B cell (primary cell): ENCODE measurements at regions not wholly inside any gene's neighbourhood (a gene's known extent, or its start where the extent isn't known, plus 50 kb on each side); places are given as distances from the start of the nearest gene placed in this dataset.

Experiments
- ATAC-seq: fragments of 200-7000 bp; cut with Tn5 transposase; one replicate; pipeline ENCODE4 v1.10.0; 2021; ENCODE audit warnings: low read depth, mild to moderate bottlenecking, moderate number of reproducible peaks, moderate library complexity
- CTCF ChIA-PET: fragments of 350-600 bp; sonication (Branson Sonifier 250); formaldehyde crosslinking; loops from one replicate; lab custom pipeline; 2021; ENCODE audit warnings: antibody characterized with exemption, inconsistent platforms; lab: Charles Lee
- POLR2A ChIA-PET: fragments of 350-600 bp; sonication (Branson Sonifier 250); formaldehyde crosslinking; loops from one replicate; lab custom pipeline; 2021; ENCODE audit warnings: antibody characterized with exemption; lab: Charles Lee
- DNase-seq: peaks from one replicate; pipeline ENCODE4 v3.0.0; 2013
- H2AFZ ChIP-seq: 2 replicates; pipeline ENCODE4 v1.6.1; 2012; ENCODE audit warnings: mild to moderate bottlenecking, low read depth, low read length; ENCODE audit not compliant: insufficient read depth, poor library complexity, severe bottlenecking
- H3K27ac ChIP-seq, 2 donors: 1 replicate in 1 of 2; 2 replicates in 1 of 2; pipeline ENCODE4 v1.5.1; 2012 to 2013; ENCODE audit warnings: low read length in 2 of 2, mild to moderate bottlenecking in 2 of 2, moderate library complexity in 1 of 2
- H3K27me3 ChIP-seq, 4 experiments: fragments of 200-600 bp in 1 of 4; sonication (generic) in 1 of 4; replicated peaks in 1 of 4; 1 replicate in 2 of 4; 2 replicates in 2 of 4; pipeline versions ENCODE4 v1.6.1 to v1.7.0; 2013 to 2016; ENCODE audit warnings: low read length in 3 of 4, mild to moderate bottlenecking in 2 of 4, mixed read lengths in 1 of 4, moderate library complexity in 1 of 4; ENCODE audit not compliant: insufficient read depth in 4 of 4, control insufficient read depth in 3 of 4; ENCODE audit errors: control extremely low read depth in 1 of 4
- H3K36me3 ChIP-seq, 2 experiments: replicated peaks in 1 of 2; 1 replicate in 1 of 2; 2 replicates in 1 of 2; pipeline versions ENCODE4 v1.6.1 to v1.7.1; 2013; ENCODE audit warnings: low read length in 1 of 2; ENCODE audit not compliant: insufficient read depth in 2 of 2, control insufficient read depth in 1 of 2; ENCODE audit errors: control extremely low read depth in 1 of 2, extremely low read depth in 1 of 2
- H3K4me1 ChIP-seq, 2 donors: fragments of 200-600 bp in 1 of 2; sonication (generic) in 1 of 2; 1 replicate in 1 of 2; 2 replicates in 1 of 2; pipeline versions ENCODE4 v1.5.1 to v1.6.1; 2013 to 2017; ENCODE audit warnings: low read length in 2 of 2; ENCODE audit not compliant: control insufficient read depth in 2 of 2, insufficient read depth in 2 of 2
- H3K4me2 ChIP-seq: replicated peaks from 2 replicates; pipeline ENCODE3; 2012; ENCODE audit warnings: mild to moderate bottlenecking, low read depth, low read length; ENCODE audit not compliant: poor library complexity, severe bottlenecking
- H3K4me3 ChIP-seq, 5 experiments: fragments of 200-600 bp in 1 of 5; sonication (generic) in 1 of 5; 1 replicate in 3 of 5; 2 replicates in 2 of 5; pipeline versions ENCODE4 v1.5.1 to v1.7.0; 2011 to 2016; ENCODE audit warnings: low read length in 4 of 5, mild to moderate bottlenecking in 4 of 5, low read depth in 2 of 5, control low read depth in 1 of 5, moderate library complexity in 1 of 5; ENCODE audit not compliant: insufficient read depth in 1 of 5; ENCODE audit errors: control extremely low read depth in 1 of 5, extremely low read depth in 1 of 5
- H3K79me2 ChIP-seq: fragments of 200-600 bp; sonication (generic); one replicate; pipeline ENCODE4 v1.6.0; 2016; ENCODE audit warnings: low read length; ENCODE audit not compliant: control insufficient read depth, insufficient read depth
- H3K9ac ChIP-seq: fragments of 200-600 bp; sonication (generic); 2 replicates; pipeline ENCODE4 v1.6.1; 2017; ENCODE audit warnings: mild to moderate bottlenecking, low read length, moderate library complexity
- H3K9me3 ChIP-seq, 3 donors: one replicate each; pipeline versions ENCODE4 v1.6.1 to v1.7.1; 2013; ENCODE audit warnings: low read length in 2 of 3; ENCODE audit not compliant: control insufficient read depth in 2 of 3, insufficient read depth in 1 of 3; ENCODE audit errors: control extremely low read depth in 1 of 3
- H4K20me1 ChIP-seq: 2 replicates; pipeline ENCODE4 v1.6.0; 2012; ENCODE audit warnings: mild to moderate bottlenecking, low read length; ENCODE audit not compliant: insufficient read depth, control insufficient read depth, poor library complexity, severe bottlenecking
- H3K27ac Mint-ChIP-seq: one replicate; pipeline ENCODE4 v1.8.0; 2021; ENCODE audit warnings: mixed read lengths
- H3K27me3 Mint-ChIP-seq: one replicate; pipeline ENCODE4 v1.8.0; 2021; ENCODE audit warnings: mixed read lengths
- H3K4me1 Mint-ChIP-seq: one replicate; pipeline ENCODE4 v1.8.0; 2021; ENCODE audit warnings: mixed read lengths
- H3K4me3 Mint-ChIP-seq: one replicate; pipeline ENCODE4 v1.8.0; 2021; ENCODE audit warnings: mixed read lengths
- H3K9me3 Mint-ChIP-seq: one replicate; pipeline ENCODE4 v1.8.0; 2022; ENCODE audit warnings: mixed read lengths; ENCODE audit not compliant: insufficient read depth
- EZH2 ChIP-seq: IDR thresholded peaks from 2 replicates; pipeline ENCODE4 v1.6.1; 2012; ENCODE audit warnings: borderline replicate concordance, low read depth, mild to moderate bottlenecking, moderate library complexity, low read length; ENCODE audit not compliant: insufficient read depth, poor library complexity, severe bottlenecking
- WGBS: methylation state at CpG from one replicate; pipeline ENCODE4 v1.1.5; 2013; ENCODE audit warnings: missing lambda C conversion rate; ENCODE audit not compliant: insufficient coverage; 5-methylcytosine and 5-hydroxymethylcytosine counted together
- intact Hi-C: fragments of 100-400 bp; cut with micrococcal nuclease; formaldehyde crosslinking; loops from one replicate; pipeline ENCODE4 v1.10.0; 2022
- TF ChIP-seq, protein P1 (sequence below): fragments of 200-600 bp; IDR thresholded peaks from one replicate; pipeline ENCODE4 v1.8.0; 2022; ENCODE audit warnings: antibody characterized with exemption, mild to moderate bottlenecking

DNA sequence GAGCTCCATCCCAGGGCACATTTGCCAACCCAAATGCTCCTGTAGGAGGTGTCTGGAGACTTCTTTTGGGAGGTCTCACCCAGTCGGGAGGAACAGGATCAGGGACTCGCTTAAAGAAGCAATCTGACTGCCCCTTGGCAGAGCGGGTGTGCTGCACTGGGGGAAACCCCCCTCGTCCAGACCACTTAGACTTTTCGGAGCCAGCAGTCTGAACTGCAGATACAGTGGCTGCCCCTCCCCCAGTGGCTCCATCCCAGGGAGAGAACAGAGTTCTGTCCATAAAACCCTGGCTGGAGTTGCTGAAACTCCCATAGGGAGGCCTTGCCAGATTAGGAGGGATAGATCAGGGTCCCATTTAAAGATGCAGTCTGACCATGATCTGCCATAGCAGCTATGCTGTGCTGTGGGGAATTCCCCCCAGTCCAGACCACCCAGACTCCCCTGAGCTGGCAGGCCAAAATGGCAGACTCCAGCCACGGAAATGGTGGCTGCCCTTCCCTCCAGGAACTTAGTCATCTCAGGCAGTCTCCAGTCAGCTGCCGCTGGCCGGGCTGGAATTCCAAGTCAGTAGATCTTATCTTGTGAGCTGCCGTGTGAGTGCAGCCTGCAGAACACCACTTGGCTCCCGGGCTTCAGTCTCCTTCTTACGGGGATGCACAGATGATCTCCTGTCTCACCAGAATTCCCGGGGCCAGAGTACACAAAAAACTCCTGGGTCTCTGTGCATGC lies 278.1 kb upstream of the SASH1 start:
- H3K27ac ChIP-seq: no peak overlapping the region
- H3K4me3 ChIP-seq: no peak overlapping the region
- H3K9ac ChIP-seq: no peak overlapping the region
- H3K4me1 Mint-ChIP-seq: no peaks in the 10 kb centered on the region
- no peaks in the 10 kb centered on the region for H3K27me3 ChIP-seq
- ChIA-PET CTCF (no interaction called here), POLR2A (no interaction called here)
- DNase-seq: no peak
- no peaks in the 10 kb centered on the region for H3K4me1 ChIP-seq
- H3K79me2 ChIP-seq: no peaks in the 10 kb centered on the region
- WGBS: 91% methylated on average over 11 of the region's 12 CpGs
- no peaks in the 10 kb centered on the region for H3K36me3 ChIP-seq
- ATAC-seq: no peak
- H3K4me3 Mint-ChIP-seq: no peak overlapping the region
- intact Hi-C loops: no loop called here
- peaks cover 8% of the 10 kb centered on the region for H3K9me3 Mint-ChIP-seq
- H4K20me1 ChIP-seq: no peaks in the 10 kb centered on the region
- H3K27me3 Mint-ChIP-seq: no peaks in the 10 kb centered on the region
- H3K4me2 ChIP-seq: no peak overlapping the region
- H2AFZ ChIP-seq: no peak overlapping the region
- TF ChIP-seq, protein P1, sequence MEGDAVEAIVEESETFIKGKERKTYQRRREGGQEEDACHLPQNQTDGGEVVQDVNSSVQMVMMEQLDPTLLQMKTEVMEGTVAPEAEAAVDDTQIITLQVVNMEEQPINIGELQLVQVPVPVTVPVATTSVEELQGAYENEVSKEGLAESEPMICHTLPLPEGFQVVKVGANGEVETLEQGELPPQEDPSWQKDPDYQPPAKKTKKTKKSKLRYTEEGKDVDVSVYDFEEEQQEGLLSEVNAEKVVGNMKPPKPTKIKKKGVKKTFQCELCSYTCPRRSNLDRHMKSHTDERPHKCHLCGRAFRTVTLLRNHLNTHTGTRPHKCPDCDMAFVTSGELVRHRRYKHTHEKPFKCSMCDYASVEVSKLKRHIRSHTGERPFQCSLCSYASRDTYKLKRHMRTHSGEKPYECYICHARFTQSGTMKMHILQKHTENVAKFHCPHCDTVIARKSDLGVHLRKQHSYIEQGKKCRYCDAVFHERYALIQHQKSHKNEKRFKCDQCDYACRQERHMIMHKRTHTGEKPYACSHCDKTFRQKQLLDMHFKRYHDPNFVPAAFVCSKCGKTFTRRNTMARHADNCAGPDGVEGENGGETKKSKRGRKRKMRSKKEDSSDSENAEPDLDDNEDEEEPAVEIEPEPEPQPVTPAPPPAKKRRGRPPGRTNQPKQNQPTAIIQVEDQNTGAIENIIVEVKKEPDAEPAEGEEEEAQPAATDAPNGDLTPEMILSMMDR: no peak
- TF ChIP-seq EZH2: no peak
- no peak overlapping the region for H3K27ac Mint-ChIP-seq
- peaks cover 0 to 14% (median 5%) of the 10 kb centered on the region in 3 donors for H3K9me3 ChIP-seq

DNA sequence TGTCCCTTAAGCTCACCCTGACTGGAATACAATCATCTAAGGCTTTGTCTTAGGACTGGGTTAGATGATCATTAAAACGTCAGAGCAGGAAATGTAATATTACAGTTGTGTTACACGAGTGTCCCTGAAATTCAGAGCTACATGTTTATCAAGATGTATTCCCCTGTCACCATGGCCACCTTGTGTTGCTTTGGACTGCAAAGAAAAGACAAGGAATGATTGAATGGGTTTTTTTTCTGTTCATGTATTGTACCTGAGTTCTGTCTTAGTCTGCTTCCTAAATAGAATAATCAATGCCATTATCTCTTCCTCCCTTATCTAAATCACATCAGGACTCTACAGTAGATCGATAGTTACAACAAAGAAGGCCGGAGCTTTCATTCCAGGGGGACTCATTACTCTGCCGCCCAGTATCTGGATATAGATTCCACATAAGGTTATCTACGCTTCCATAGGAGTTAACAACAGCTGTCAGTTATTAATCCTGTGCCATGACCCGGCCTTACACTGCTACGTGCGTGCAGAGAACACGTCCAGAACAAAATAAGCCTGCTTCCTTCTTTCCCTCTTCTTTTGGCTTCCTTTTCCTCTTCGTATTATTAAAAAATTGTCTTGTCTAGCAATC lies 274.1 kb upstream of the SASH1 start:
- ChIA-PET CTCF (no interaction called here), POLR2A (no interaction called here)
- intact Hi-C loops: no loop called here
- WGBS: 82% methylated on average over 8 of the region's 11 CpGs
- DNase-seq: no peak
- no peaks in the 10 kb centered on the region for H3K4me1 ChIP-seq
- H3K79me2 ChIP-seq: no peaks in the 10 kb centered on the region
- Mint-ChIP-seq H3K27ac (no peak overlapping the region), H3K4me3 (no peak overlapping the region), H3K27me3 (no peaks in the 10 kb centered on the region), H3K4me1 (no peaks in the 10 kb centered on the region), H3K9me3 (peaks cover 5% of the 10 kb centered on the region)
- H3K36me3 ChIP-seq: no peaks in the 10 kb centered on the region
- no peak for ATAC-seq
- H3K4me2 ChIP-seq: no peak overlapping the region
- H3K9ac ChIP-seq: no peak overlapping the region
- H3K4me3 ChIP-seq: no peak overlapping the region
- H3K9me3 ChIP-seq: peaks cover 0 to 7% (median 0%) of the 10 kb centered on the region in 3 donors
- no peaks in the 10 kb centered on the region for H3K27me3 ChIP-seq
- TF ChIP-seq EZH2: no peak
- TF ChIP-seq, protein P1: no peak
- no peak overlapping the region for H3K27ac ChIP-seq
- no peaks in the 10 kb centered on the region for H4K20me1 ChIP-seq
- H2AFZ ChIP-seq: no peak overlapping the region
